ENCODE measurements at regions not wholly inside any gene's neighbourhood (a gene's known extent, or its start where the extent isn't known, plus 50 kb on each side); places are given as distances from the start of the nearest gene placed in this dataset.

DNA sequence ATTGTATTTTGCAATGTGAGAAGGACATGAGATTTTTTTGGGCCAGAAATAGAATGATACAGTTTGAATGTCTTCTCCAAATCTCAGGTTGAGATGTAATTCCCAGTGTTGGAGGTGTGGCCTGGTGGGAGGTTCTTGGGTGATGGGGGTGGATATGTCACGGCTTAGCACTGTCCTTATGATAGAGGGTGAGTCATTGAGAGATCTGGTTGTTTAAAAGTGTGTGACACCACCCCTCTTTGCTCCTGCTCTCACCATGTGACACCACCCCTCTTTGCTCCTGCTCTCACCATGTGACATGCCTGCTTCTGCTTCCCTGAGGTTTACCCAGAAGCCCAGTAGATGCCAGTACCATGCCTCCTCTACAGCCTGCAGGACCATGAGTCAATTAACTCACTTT is 1226.9 kb downstream of the PCDH7 start:
- ChIA-PET CTCF (no interaction called here), POLR2A (no interaction called here)
- no peaks in the 10 kb centered on the region for H3K4me1 ChIP-seq (ENCODE audit: control insufficient read depth, insufficient read depth, low read length)
- no peaks in the 10 kb centered on the region for H3K9me3 ChIP-seq (ENCODE audit: control insufficient read depth, insufficient read depth, low read depth, low read length)
- no peaks in the 10 kb centered on the region for H3K36me3 ChIP-seq (ENCODE audit: control insufficient read depth, insufficient read depth, low read length)
- no peaks in the 10 kb centered on the region for H3K27me3 ChIP-seq (ENCODE audit: control insufficient read depth, insufficient read depth, low read length)
- ATAC-seq (no peak), DNase-seq (ENCODE audit: low read depth, low spot score) (no peak)
- intact Hi-C loops (cut with micrococcal nuclease; ENCODE audit: unreplicated experiment) = no loop called here
- H3K4me3 ChIP-seq (ENCODE audit: low read depth in 2 of 2, low read length in 2 of 2) = no peak overlapping the region
- in situ Hi-C loops (cut with HindIII; ENCODE audit: low pct_unique_long_range_greater_than_20kb, low sequenced_read_pairs) = no loop called here
- H3K27ac ChIP-seq (ENCODE audit: low read length) = no peak overlapping the region
- TF ChIP-seq POLR2AphosphoS5 (IDR thresholded peaks at IDR 0.05; ENCODE audit: low read depth, low read length) (no peak), REST (IDR thresholded peaks at IDR 0.05; ENCODE audit: insufficient read depth in 1 of 2, low read depth in 2 of 2, low read length in 1 of 2) (no peak), TCF7L2 (IDR thresholded peaks at IDR 0.05; ENCODE audit: low read depth, low read length) (no peak), SIN3A (IDR thresholded peaks at IDR 0.05; ENCODE audit: borderline replicate concordance, insufficient read depth, low read depth, low read length) (no peak), CTCF (IDR thresholded peaks at IDR 0.05) (no peak)
- no TSS peak for BruUV-seq (replicated peaks)

- ATAC-seq (no peak), DNase-seq (ENCODE audit: low read depth, low spot score) (no peak)
- no peak overlapping the region for H3K27ac ChIP-seq (ENCODE audit: low read length)
- H3K27me3 ChIP-seq (ENCODE audit: control insufficient read depth, insufficient read depth, low read length) = no peaks in the 10 kb centered on the region
- ChIA-PET CTCF (no interaction called here), POLR2A (no interaction called here)
- in situ Hi-C loops (cut with HindIII; ENCODE audit: low pct_unique_long_range_greater_than_20kb, low sequenced_read_pairs) (no loop called here), intact Hi-C loops (cut with micrococcal nuclease; ENCODE audit: unreplicated experiment) (no loop called here)
- no peaks in the 10 kb centered on the region for H3K9me3 ChIP-seq (ENCODE audit: control insufficient read depth, insufficient read depth, low read depth, low read length)
- H3K4me1 ChIP-seq (ENCODE audit: control insufficient read depth, insufficient read depth, low read length) = no peaks in the 10 kb centered on the region
- no TSS peak for BruUV-seq (replicated peaks)
- H3K4me3 ChIP-seq (ENCODE audit: low read depth in 2 of 2, low read length in 2 of 2) = no peak overlapping the region
- no peaks in the 10 kb centered on the region for H3K36me3 ChIP-seq (ENCODE audit: control insufficient read depth, insufficient read depth, low read length)
- TF ChIP-seq TCF7L2 (IDR thresholded peaks at IDR 0.05; ENCODE audit: low read depth, low read length) = no peak
- TF ChIP-seq REST (IDR thresholded peaks at IDR 0.05; ENCODE audit: insufficient read depth in 1 of 2, low read depth in 2 of 2, low read length in 1 of 2) = no peak
- TF ChIP-seq POLR2AphosphoS5 (IDR thresholded peaks at IDR 0.05; ENCODE audit: low read depth, low read length) = no peak
- TF ChIP-seq CTCF (IDR thresholded peaks at IDR 0.05) = no peak
- TF ChIP-seq SIN3A (IDR thresholded peaks at IDR 0.05; ENCODE audit: borderline replicate concordance, insufficient read depth, low read depth, low read length) = no peak
These were observed 1228.9 kb downstream of the PCDH7 start for GRCh38 chr4:31949045-31949444.

Data from Panc1 (cell line).